Posterior vena cava (tissue), 2 donors: ENCODE measurements at regions not wholly inside any gene's neighbourhood (a gene's known extent, or its start where the extent isn't known, plus 50 kb on each side); places are given as distances from the start of the nearest gene placed in this dataset.
A peak's percentile ranks its signal among the peaks of the same experiment; 100 is the strongest.

Source experiments
- DNase-seq: peaks from one replicate; pipeline ENCODE4 v3.0.0-alpha.2; 2020; ENCODE audit warnings: low spot score
- intact Hi-C, 2 donors: fragments of 100-400 bp; cut with DNase I; formaldehyde crosslinking; loops; one replicate each; pipeline versions ENCODE4 v1.14.1 to v1.14.2; 2022 to 2023
- donor health status: DM: yes; HTN: yes; CAD: no.
- donor health status: DM: yes; HTN: yes; CAD: no.

DNA sequence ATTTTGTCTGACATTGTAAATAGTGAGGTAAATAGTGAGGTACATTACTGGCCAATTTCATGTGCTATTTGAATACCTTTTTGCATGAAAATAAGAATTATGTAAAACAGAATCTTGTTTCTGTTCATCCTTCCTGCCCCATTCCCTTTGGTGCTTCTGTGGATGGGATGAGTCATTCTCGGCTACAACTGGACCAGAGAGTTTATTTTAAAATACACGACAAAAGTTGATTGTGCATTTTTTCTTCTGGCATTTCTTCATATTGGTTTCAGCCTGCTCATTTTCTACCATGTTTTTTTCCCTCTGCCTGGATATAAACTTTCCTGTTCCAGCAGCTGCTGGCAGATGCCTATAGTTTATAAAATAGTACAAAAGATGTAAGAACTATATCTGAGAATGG lies 107.5 kb downstream of the CYSLTR2 start:
- intact Hi-C loops: no loop called here
- DNase-seq: no peak

DNA sequence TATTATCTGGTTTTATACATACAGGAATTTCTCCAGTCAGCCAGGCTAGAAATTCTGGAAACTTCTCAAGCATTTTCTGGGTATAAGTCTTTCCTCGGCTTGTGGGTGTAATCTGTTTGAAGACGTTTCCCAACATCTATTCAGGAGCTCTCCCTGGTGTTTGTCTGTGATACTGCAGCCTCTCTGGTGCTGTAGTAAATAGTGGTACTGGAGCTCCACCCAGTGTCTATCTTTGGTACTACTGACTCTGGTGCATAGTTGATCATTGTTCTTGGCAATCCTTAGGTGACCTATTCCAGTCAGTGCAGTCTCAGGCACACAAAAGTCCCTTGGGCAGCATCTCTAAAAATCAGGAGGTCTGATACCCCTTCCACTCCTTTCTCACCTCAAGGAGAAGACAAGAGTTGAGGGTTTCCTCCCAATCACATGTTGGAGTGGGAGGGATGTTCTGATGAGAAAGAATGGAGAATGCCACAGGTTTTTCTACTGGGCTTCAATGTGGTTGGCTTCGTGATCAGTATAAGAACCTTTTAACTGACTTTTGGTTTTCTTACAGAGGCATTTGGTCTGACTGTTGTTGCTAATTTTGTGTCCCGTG lies 115.5 kb downstream of the CYSLTR2 start:
- intact Hi-C loops: loop anchor here in 1 of 2 donors (5.0 kb wide), 1 partner anchor 172 kb away; no protein-coding TSS in a partner anchor
- DNase-seq: no peak

DNA sequence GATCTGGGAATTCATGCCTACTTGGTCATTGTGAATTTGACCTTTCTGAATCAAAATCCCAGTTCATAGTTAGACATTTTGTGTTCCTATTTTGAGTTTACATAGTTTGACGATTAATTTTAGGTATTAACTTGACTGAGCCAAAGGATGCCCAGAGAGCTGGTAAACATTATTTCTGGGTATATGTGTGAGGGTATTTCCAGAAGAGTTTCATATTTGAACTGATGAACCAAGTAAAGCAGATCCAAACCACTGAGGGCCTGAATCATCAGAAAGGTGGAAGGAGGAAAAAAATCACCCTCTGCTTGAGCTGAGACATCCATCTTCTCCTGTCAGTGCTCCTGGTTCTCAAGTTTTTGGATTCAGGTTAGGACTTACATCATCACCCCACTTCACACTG lies 116.6 kb downstream of the CYSLTR2 start:
- intact Hi-C loops: loop anchor here in 1 of 2 donors (10.0 kb wide), 1 partner anchor 176 kb away; no protein-coding TSS in a partner anchor
- DNase-seq: no peak

DNA sequence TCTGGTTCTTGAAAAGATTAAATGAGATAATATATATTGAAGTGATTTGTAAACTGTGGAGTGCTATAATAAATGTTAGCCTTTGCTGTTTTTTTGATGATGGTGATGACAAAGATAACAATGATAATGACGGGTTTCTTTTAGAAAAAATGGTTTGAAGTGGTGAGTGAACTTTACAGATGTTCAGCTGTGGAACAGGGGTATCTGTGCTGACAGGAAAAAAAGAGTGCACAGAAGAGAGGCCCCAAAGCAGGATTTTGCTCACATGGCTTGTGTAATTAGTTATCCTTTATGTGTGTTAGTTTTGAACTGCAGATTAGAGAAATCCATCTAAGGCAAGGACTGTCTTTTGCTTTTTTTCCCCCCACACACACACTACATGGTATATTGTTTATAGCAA lies 119.2 kb downstream of the CYSLTR2 start:
- intact Hi-C loops: loop anchor here in 1 of 2 donors (10.0 kb wide), 1 partner anchor 178 kb away; no protein-coding TSS in a partner anchor
- no peak for DNase-seq

DNA sequence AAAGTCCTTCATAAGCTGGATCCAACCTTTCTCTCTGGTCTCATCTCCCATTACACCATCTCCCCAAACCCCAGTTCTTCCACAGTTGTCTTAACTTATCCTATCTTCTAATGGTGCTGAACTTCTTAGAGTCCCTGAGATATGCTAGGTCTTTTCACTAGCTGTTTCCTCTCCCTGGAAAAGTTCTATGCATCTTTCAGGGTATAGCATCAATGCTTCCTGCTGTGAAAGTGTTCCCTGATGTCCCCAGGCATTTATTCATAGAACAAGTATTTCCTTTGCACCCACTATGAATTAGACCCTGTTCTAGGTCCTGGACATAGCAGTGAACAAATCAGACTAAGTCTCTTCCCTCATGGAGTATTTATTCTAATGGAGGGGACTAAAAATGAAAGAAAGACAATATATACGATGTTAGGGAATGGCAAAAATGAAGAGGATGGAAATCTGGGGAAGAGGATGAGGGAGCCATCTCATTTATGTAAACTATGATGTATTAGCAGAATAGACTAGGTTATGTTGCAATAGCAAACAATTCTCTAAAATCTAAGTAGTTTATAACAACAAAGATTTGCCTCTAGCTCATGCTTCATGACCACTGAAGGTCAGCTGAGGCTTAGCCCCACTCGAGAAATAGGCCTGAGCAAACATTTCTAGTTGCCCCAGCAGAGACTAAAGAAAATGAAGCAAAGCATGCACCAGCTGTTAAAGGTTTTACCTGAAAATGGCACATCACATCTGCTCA lies 120.0 kb downstream of the CYSLTR2 start:
- DNase-seq: no peak
- intact Hi-C loops: loop anchor here in 1 of 2 donors (10.0 kb wide), 1 partner anchor 179 kb away; no protein-coding TSS in a partner anchor

DNA sequence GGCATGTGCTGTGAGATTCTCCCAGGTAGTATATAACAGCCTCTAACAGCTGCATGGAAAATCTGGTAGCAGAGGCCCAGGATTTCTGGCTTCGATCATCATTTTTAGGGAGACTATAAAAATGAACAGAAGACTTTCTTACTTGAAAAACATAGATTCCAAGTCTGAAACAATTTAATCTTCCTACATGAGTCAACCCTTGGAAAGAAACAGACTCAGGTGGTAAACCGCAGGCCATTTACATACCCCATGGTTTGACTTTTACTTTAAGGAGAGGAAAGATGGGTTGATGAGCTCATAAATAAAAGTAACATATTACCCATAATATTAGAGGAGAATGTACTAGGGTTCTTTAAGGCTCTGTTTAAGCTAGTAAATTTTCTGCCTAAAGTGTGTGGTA lies 121.6 kb downstream of the CYSLTR2 start:
- intact Hi-C loops: loop anchor here in 1 of 2 donors (10.0 kb wide), 1 partner anchor 180 kb away; no protein-coding TSS in a partner anchor
- no peak for DNase-seq

DNA sequence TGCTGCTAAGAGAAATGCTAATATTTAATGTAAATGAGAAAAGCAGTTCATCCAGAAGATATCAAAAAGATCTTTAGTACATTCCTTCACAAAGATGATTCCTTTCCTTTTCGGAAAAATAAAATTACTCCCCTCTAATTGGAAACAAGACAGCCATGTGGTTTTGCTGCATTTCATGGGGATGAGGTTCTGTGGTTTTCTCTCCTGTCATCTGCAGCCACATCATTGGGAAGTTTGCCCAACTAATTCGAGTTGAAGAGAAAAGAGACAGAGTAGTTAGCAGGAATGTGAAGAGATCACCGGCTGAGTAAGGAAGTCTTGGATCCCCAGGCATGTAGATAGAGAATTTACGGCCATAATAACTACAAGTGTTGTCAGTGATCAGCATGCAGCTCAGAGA lies 122.1 kb downstream of the CYSLTR2 start:
- no peak for DNase-seq
- intact Hi-C loops: loop anchor here in 1 of 2 donors (10.0 kb wide), 1 partner anchor 181 kb away; no protein-coding TSS in a partner anchor

DNA sequence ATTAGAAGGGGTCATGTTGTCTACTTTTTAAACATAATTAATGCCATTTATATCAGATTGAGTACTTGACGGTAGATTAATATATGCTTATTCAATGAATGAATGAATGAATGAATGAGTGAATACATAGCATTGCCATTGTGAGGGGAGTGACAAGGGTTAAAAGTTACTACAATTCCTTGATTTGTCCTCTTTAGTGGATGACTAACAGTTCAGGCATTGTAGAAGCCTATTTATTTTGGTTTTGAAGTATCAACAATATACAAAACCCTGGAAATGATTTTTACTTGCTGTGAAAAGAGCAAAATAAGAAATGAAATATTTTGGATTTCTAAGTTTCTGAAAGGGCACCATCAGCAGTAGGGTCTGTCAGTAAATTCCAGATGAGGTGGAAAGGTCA lies 122.7 kb downstream of the CYSLTR2 start:
- no peak for DNase-seq
- intact Hi-C loops: loop anchor here in 1 of 2 donors (10.0 kb wide), 1 partner anchor 182 kb away; no protein-coding TSS in a partner anchor

DNA sequence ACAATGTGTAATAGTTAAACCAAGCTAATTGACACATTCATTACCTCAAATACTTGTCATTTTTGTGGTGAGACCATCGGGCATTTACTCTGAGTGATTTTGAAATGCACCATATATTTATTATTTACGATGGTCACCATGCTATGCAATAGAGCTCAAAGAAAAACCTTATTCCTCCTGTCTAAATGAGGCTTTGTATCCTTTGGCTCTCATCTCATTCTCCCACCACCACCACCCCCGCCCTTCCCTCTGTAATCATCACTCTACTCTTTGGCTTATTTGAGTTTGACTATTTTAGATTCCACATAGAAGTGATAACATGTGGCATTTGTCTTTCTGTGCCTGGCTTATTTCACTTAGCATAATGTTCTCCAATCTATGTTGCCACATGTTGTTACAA lies 124.9 kb downstream of the CYSLTR2 start:
- intact Hi-C loops: loop anchor here in 1 of 2 donors (10.0 kb wide), 1 partner anchor 184 kb away; no protein-coding TSS in a partner anchor
- DNase-seq: no peak

DNA sequence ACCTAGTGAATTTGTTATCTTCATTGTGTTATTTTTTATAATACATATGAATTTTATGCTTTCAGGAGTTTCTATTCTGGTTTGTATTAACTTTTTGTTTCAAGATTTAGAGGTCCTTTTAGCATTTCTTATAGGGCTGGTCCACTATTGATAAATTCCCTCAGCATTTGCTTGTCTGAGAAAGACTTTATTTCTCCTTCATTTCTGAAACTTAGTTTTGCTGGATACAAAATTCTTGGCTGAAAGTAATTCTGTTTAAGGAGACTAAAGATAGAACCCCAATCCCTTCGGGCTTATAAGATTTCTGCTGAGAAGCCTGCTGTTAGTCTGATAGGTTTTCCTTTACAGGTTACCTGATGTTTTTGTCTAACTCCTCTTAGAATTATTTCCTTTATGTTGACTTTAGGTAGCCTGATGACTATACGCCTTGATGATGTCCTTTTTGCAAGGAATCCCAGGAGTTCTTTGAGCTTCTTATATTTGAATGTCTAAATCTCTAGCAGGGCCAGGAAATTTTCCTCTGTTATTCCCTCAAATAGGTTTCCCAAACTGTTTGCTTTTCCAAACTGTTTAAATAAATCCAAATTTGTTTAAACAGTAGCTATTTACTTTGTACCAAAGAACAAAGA lies 127.1 kb downstream of the CYSLTR2 start:
- intact Hi-C loops: no loop called here
- DNase-seq: no peak

DNA sequence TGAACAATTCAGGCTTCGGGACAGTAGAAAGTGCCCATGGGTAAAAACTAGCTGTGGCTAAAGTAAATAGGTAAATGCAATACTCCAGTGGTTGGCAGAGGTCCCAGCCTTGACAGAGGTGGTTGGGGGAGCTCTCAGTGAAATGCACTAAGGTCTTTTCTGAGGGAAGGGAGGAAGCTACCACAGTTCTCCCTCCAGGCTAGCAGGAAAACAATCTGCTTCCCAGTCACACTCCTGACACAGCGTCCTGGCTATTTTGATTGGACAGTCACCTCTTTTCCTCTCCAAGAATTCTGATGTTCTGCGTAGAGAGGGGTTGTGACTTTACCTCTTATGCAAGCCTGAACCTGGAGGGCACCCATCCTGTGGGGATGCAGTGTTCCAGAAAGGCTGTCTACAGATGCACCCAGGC lies 128.7 kb downstream of the CYSLTR2 start:
- intact Hi-C loops: no loop called here
- DNase-seq: no peak

DNA sequence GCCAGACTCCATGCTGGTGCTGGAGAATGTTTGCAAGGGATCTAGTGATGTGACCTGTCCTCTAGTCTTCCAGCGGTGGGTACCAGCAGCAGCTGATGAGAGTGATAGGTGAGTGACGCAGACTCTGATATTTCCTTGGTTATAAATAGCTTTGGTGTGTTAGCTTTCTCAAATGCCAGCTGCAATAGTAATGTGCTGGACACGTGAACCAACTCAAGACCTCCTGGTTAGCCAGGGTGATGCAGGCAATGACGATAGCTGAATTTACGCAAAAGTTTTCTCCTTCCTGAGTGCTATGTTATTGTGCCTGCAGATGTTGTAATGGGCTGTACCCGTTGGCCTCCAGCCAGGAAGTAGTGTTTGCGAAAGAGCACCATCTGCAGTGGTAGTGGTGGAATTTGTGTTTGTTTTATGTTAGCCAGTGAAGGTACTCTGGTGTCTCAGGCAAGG lies 129.5 kb downstream of the CYSLTR2 start:
- intact Hi-C loops: no loop called here
- DNase-seq: peak; percentile 89

DNA sequence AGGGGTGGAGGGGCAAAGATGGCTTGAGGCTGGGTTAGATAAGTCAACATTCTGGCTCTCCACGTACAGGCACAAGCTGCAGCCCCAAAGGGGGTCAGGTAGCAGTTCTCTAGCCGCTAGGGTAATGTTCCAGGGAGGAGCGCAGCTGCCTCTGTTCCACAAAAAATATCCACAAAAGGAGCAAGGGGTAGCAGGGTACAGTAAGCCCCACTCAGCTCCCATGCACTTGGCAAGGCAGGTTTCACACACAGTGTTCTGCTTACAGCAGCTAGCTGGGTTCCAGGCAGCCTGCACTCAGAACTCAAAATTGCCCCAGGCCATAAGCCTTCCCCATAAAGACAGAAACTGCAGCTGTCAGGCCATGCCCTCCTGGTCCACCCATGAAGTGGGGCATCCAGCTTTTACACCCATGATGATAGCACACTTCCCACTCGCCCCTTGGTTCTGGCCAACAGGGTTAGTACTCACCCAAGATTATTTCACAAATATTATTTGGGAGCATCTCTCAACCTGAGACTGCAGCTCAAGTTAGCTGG lies 130.0 kb downstream of the CYSLTR2 start:
- intact Hi-C loops: no loop called here
- DNase-seq: no peak

DNA sequence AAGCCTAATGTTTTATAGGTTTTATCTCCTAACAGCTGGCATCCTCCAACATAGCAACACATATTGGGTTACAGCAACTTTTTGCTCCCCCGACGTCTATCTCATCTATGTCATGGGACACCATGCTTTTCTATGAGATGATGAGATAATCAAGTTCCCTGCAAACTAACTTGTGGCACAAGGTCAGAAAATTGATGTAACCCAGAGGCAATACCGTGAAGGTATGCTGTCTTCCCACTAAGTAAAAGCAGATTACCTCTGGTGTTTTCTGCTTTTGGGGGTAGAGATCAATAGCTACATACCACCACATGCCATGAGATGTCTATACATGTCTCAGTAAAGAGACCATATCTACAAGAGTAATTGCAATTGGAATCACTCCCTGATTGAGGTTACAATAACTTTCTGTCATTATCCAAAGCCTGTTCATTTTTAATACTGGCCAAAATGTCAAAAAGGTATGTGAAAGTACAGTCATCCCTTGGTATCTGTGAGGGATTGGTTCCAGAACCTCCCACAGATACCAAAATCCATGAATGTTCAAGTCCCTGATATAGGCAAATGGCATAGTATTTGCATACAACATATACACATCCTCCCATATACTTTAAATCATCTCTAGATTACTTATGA lies 131.3 kb downstream of the CYSLTR2 start:
- no peak for DNase-seq
- intact Hi-C loops: no loop called here

DNA sequence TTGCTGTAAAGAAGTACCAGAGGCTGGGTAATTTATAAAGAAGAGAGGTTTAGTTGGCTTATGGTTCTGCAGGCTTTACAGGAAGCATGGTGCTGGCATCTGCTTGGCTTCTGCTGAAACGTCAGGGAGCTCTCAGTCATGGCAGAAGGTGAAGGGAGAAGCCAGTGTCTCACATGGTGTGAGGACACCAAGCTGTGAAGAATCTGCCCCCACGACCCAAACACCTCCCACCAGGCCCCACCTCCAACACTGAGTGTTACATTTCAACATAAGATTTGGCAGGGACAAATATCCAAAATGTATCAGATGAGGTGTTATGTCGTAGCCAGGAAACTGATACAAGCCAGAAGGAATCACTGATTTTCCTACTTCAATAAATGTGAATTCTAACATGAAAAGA lies 136.5 kb downstream of the CYSLTR2 start:
- DNase-seq: no peak

DNA sequence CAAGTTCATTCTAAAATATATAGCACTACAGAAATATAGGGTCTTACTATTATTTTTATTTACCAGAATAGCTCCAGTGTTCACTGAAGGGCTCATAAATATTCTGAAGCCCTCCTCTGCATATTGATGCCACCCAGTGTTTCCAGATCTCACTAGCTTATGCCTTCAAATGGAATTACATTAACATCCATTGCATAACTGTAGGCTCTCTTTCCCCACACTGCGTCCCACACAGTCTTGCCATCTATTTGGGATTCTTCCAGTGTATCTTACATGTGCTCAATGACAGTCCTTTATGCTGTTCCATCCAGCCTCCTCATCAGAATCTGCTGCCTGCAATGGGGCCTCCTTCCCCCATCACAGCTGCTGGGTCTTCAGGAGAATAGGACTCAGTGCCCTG lies 137.2 kb downstream of the CYSLTR2 start:
- DNase-seq: no peak
- intact Hi-C loops: no loop called here

More for the DNA sequence above, 136.5 kb downstream of the CYSLTR2 start:
- intact Hi-C loops: no loop called here

DNA sequence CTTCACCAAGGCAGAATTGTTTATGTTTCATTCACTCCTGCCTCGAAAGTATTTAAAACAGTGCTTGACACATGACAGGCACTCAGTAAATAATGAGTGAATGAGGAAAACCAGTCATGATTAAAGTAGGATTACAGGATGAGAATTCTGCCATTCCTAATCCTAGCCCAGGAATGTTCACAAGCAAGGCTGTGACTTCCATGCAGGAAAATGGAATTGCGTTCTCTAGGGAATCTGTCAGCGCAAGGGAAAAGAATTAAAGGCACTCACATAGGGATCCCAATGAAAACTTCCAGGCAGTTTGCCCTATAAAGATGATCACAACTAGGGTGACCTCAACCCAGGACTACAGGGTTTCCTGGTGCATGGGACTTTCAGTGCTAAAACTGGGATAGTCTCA lies 143.4 kb downstream of the CYSLTR2 start:
- intact Hi-C loops: no loop called here
- no peak for DNase-seq

DNA sequence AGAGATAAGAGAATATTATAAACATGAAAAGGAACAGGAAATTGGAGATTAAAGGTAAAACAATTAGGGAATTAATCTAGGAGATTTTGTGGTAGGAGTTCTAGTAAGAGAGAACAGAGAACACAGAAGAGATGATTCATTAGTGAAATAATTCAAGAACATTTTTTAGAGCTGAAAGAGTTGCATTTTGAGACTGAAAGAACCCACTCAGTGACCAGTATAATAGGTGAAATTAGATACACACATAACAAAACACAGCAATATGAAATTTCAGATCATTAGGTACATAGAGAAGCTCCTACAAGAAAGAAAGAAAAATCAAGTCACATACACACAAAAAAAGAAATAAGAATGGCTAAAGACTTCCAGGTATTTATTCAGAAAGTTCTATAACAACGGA lies 144.0 kb downstream of the CYSLTR2 start:
- no peak for DNase-seq
- intact Hi-C loops: no loop called here

DNA sequence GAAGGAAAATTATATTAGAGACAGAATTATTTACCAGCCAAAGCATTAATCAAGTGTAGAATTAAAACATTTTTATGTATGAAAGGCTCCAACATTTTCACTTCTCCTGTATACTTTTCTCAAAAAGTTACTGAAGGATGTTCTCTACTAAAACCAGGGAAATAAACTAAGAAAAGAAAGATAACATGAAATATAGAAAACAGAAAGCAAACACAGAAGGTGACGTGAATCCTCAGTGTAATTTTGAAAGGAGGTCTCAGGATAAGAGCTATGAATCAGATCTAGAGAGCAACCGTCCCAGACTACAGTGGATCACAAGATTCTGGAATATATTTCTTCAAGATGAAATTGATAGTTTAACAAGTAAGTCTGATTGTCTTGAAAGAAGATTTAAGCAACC lies 144.5 kb downstream of the CYSLTR2 start:
- intact Hi-C loops: no loop called here
- no peak for DNase-seq
